Heart right ventricle (tissue), 16 donors: ENCODE measurements at regions not wholly inside any gene's neighbourhood (a gene's known extent, or its start where the extent isn't known, plus 50 kb on each side); places are given as distances from the start of the nearest gene placed in this dataset.

Experiments
- ATAC-seq, 8 donors: fragments of 200-7000 bp; cut with Tn5 transposase; one replicate each; pipeline ENCODE4 v1.9.1; 2020; ENCODE audit warnings: mild to moderate bottlenecking in 8 of 8, moderate library complexity in 8 of 8, moderate number of reproducible peaks in 1 of 8
- DNase-seq, 2 donors: peaks; one replicate each; pipeline ENCODE4 v3.0.0-alpha.2; 2020
- H3K27ac ChIP-seq, 10 donors: fragments of 200-600 bp; sonication (generic) in 2 of 10; one replicate each; pipeline versions ENCODE4 v1.5.0 to v1.8.0; 2020 to 2022; ENCODE audit warnings: mild to moderate bottlenecking in 3 of 10
- H3K27me3 ChIP-seq, 7 donors: fragments of 200-600 bp; one replicate each; pipeline ENCODE4 v1.8.0; 2021 to 2022; ENCODE audit warnings: mild to moderate bottlenecking in 2 of 7
- H3K36me3 ChIP-seq, 9 donors: fragments of 200-600 bp; sonication (generic) in 1 of 9; one replicate each; pipeline versions ENCODE4 v1.5.0 to v1.8.0; 2020 to 2022; ENCODE audit warnings: mild to moderate bottlenecking in 2 of 9
- H3K4me1 ChIP-seq, 9 donors: fragments of 200-600 bp; sonication (generic) in 1 of 9; one replicate each; pipeline versions ENCODE4 v1.5.0 to v1.8.0; 2020 to 2022; ENCODE audit warnings: mild to moderate bottlenecking in 4 of 9
- H3K4me3 ChIP-seq, 10 donors: fragments of 200-600 bp; sonication (generic) in 2 of 10; one replicate each; pipeline versions ENCODE4 v1.5.0 to v1.8.0; 2020 to 2022; ENCODE audit warnings: mild to moderate bottlenecking in 7 of 10, moderate library complexity in 2 of 10
- H3K9me3 ChIP-seq, 11 donors: fragments of 200-600 bp in 10 of 11; sonication (generic) in 2 of 11; one replicate each; pipeline versions ENCODE4 v1.5.0 to v1.8.0; 2013 to 2022; ENCODE audit warnings: mild to moderate bottlenecking in 2 of 11, control low read depth in 1 of 11, moderate library complexity in 1 of 11
- WGBS, 2 donors: extraction: QIAGEN DNeasy Blood & Tissue Kit; methylation state at CpG; one replicate each; pipeline ENCODE4 v1.1.7; 2013; ENCODE audit warnings: inconsistent platforms in 1 of 2; 5-methylcytosine and 5-hydroxymethylcytosine counted together
- intact Hi-C, 10 donors: fragments of 100-400 bp; cut with DNase I; formaldehyde crosslinking; loops; one replicate each; pipeline versions ENCODE4 v1.11.1 to v1.14.2; 2022
- TF ChIP-seq, protein P1 (sequence below), 9 donors: fragments of 200-600 bp; sonication (generic) in 2 of 9; IDR thresholded peaks; one replicate each; pipeline versions ENCODE4 v1.5.0 to v1.8.0; 2021 to 2022; ENCODE audit warnings: antibody characterized with exemption in 9 of 9, mild to moderate bottlenecking in 5 of 9, moderate library complexity in 1 of 9
- donor health status: Arrhythmogenic right ventricular cardiomyopathy.
- donor health status: ischemic (EF 13 %, LVEDD 7.1; RV severe dilation, severe dysfunction).
- donor health status: healthy with polysubstance abuse.
- donor health status: DM: no; HTN: yes; CAD: no.
- donor health status: DM: no; HTN: no; CAD: no.
- donor health status: ischemic (EF 25% LVEDD 6.9; RV normal size, moderate dysfunction).
- donor health status: ischemic (EF 25% LVEDD 5.7; RV mildly dilated, moderate dysfunction).
- donor health status: healthy.
- donor health status: DM: yes; HTN: yes; CAD: no.
- donor health status: Ischemic cardiomyopathy.
- donor health status: ischemic (EF 35%, LVEDD 5.7; RV mildly dilated, moderate dysfunction).
- donor health status: nonischemic (EF 11% LVEDD 7.7; RV severe dilation, severe dysfunction).
- donor health status: DM: yes; HTN: yes; CAD: no.
- donor health status: PGD.
- donor health status: ischemic (EF 29% LVEDD 5.4; RV normal size, mild dysfunction).
- donor health status: nonischemic (EF 23%, LVEDD 6.1; RV moderate dilation, normal function).

DNA sequence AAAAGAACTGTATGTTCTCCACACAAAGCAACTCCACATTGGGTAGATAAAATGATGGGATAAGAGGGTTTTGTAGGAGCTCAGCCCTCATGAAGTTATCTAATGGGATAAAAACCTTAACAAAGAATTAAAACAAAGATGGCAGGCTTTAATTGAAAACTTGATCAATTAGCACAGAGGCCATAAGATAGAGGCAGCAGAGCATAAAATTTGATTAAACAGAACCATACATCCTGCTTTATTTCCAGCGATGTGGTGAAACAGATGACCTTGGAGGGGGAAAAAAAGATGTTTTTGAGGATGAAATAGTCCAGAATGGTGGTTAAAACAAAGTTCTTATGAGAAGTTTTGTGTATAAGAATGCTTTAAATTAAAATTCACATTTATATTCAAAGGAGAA lies 130.9 kb upstream of the ALCAM start:
- Histone ChIP-seq H3K4me1 (no peaks in the 10 kb centered on the region), H3K36me3 (no peaks in the 10 kb centered on the region), H3K4me3 (no peak overlapping the region), H3K27me3 (peaks cover 0 to 5% (median 0%) of the 10 kb centered on the region in 7 donors), H3K9me3 (no peaks in the 10 kb centered on the region), H3K27ac (no peak overlapping the region)
- TF ChIP-seq, protein P1, sequence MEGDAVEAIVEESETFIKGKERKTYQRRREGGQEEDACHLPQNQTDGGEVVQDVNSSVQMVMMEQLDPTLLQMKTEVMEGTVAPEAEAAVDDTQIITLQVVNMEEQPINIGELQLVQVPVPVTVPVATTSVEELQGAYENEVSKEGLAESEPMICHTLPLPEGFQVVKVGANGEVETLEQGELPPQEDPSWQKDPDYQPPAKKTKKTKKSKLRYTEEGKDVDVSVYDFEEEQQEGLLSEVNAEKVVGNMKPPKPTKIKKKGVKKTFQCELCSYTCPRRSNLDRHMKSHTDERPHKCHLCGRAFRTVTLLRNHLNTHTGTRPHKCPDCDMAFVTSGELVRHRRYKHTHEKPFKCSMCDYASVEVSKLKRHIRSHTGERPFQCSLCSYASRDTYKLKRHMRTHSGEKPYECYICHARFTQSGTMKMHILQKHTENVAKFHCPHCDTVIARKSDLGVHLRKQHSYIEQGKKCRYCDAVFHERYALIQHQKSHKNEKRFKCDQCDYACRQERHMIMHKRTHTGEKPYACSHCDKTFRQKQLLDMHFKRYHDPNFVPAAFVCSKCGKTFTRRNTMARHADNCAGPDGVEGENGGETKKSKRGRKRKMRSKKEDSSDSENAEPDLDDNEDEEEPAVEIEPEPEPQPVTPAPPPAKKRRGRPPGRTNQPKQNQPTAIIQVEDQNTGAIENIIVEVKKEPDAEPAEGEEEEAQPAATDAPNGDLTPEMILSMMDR (IDR thresholded peaks at IDR 0.05) = no peak
- DNase-seq (no peak), ATAC-seq (no peak)
- intact Hi-C loops = no loop called here
- 74 to 95% methylated on average over 1 of the region's 1 CpG for WGBS, 2 donors

DNA sequence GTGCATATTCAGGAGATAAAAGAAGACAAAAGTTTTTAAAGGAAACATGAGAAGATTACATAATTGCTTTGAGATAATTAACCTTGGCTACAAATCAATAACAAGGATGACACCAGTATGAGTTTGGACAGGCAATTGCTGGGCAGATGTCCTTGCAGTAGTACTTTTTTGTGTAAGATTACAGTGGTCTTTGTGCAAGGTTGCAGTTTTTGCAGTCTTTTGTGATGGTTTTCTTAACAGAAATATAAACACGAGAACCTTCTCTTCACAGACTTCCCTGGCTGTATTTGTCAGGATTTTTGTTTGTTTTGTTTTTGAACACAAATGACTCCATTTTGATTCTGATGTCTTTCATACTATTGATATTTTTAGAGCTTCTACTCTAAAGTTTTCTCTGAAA lies 128.3 kb upstream of the ALCAM start:
- Histone ChIP-seq H3K4me3 (no peak overlapping the region), H3K4me1 (no peaks in the 10 kb centered on the region), H3K9me3 (no peaks in the 10 kb centered on the region), H3K27me3 (peaks cover 0 to 5% (median 0%) of the 10 kb centered on the region in 7 donors), H3K36me3 (no peaks in the 10 kb centered on the region), H3K27ac (no peak overlapping the region)
- no peak for ATAC-seq
- DNase-seq = no peak
- intact Hi-C loops = no loop called here
- TF ChIP-seq, protein P1 (IDR thresholded peaks at IDR 0.05) = no peak
- 75 to 78% methylated on average over 1 of the region's 1 CpG for WGBS, 2 donors

DNA sequence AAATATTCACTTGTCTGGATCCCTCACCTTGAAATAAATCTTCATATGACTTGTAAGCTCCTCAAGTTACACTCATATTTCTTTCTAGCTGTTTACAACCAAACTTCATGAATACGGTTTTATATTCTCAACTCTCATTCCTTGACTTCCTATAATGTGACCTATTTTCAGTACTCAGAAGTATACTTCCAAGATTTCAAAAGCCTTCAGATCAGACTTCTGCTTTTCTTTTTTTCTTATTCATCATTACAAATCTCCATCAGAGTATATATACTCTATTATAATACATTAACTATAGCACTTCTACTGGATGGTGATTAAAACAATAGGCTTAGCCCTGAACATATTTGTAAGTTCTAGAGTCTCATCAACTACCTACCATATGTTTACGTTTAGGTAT lies 123.6 kb upstream of the ALCAM start:
- H3K36me3 ChIP-seq = no peaks in the 10 kb centered on the region
- DNase-seq (no peak), ATAC-seq (no peak)
- no peaks in the 10 kb centered on the region for H3K4me1 ChIP-seq
- TF ChIP-seq, protein P1 (IDR thresholded peaks at IDR 0.05) = no peak
- no peak overlapping the region for H3K27ac ChIP-seq
- intact Hi-C loops = no loop called here
- H3K9me3 ChIP-seq = no peaks in the 10 kb centered on the region
- WGBS, 2 donors = 83 to 85% methylated on average over 2 of the region's 2 CpGs
- H3K4me3 ChIP-seq = no peak overlapping the region
- peaks cover 0 to 5% (median 0%) of the 10 kb centered on the region in 7 donors for H3K27me3 ChIP-seq

DNA sequence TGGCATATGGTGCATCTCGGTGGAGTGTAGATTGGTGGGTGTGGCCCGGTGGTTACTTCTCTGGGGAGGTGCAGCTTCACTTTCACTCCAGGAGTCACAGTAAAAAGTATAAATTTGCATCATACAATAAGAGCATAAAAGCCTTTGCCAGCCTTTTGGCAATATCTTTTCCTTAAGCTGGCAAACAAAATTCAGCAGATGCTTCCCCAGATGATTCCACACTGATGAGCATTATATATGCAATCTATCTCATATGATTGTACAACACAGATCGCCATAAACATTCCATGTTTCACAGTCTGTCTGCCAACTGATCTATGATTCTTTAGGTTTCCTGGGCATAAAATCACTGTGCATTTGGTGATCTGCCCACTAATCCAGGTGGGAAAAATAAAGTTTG lies 120.2 kb upstream of the ALCAM start:
- TF ChIP-seq, protein P1 (IDR thresholded peaks at IDR 0.05) = no peak
- Histone ChIP-seq H3K36me3 (no peaks in the 10 kb centered on the region), H3K27me3 (no peaks in the 10 kb centered on the region), H3K4me3 (no peak overlapping the region), H3K4me1 (no peaks in the 10 kb centered on the region), H3K27ac (no peak overlapping the region), H3K9me3 (peaks cover 0 to 16% (median 0%) of the 10 kb centered on the region in 11 donors)
- WGBS, 2 donors = 71 to 73% methylated on average over 3 of the region's 3 CpGs
- ATAC-seq (no peak), DNase-seq (no peak)
- intact Hi-C loops = no loop called here
